Activated CD4-positive, alpha-beta T cell treated with anti-CD3 and anti-CD28 coated beads, Interleukin-2, amount 10 ng/mL, durations not matched to agents 7 days and 5 days (primary cell): ENCODE measurements at regions not wholly inside any gene's neighbourhood (a gene's known extent, or its start where the extent isn't known, plus 50 kb on each side); places are given as distances from the start of the nearest gene placed in this dataset.

ENCODE experiments used
- CTCF ChIA-PET: fragments of 350-600 bp; sonication (Branson Sonifier 250); formaldehyde crosslinking; loops from one replicate; lab custom pipeline; 2021; ENCODE audit warnings: antibody characterized with exemption; lab: Charles Lee
- POLR2A ChIA-PET: fragments of 350-600 bp; sonication (Branson Sonifier 250); formaldehyde crosslinking; loops from one replicate; lab custom pipeline; 2021; ENCODE audit warnings: antibody characterized with exemption; lab: Charles Lee
- DNase-seq: peaks from one replicate; pipeline ENCODE4 v3.0.0-alpha.2; 2020
- H3K27ac Mint-ChIP-seq: one replicate; pipeline ENCODE4 v1.8.0; 2021; ENCODE audit warnings: mild to moderate bottlenecking, moderate library complexity, mixed read lengths
- H3K27me3 Mint-ChIP-seq: one replicate; pipeline ENCODE4 v1.8.0; 2021; ENCODE audit warnings: mixed read lengths
- H3K36me3 Mint-ChIP-seq: one replicate; pipeline ENCODE4 v1.8.0; 2021; ENCODE audit warnings: low read depth, mixed read lengths
- H3K4me1 Mint-ChIP-seq: one replicate; pipeline ENCODE4 v1.8.0; 2021; ENCODE audit warnings: mixed read lengths
- H3K4me3 Mint-ChIP-seq: one replicate; pipeline ENCODE4 v1.8.0; 2021; ENCODE audit warnings: mild to moderate bottlenecking, moderate library complexity, mixed read lengths
- H3K9me3 Mint-ChIP-seq: one replicate; pipeline ENCODE4 v1.8.0; 2021; ENCODE audit warnings: mixed read lengths

- ChIA-PET CTCF (interaction anchor here (0.9 to 1.2 kb wide), 2 partner anchors 20 to 64 kb away, joined by 3 read pairs; no protein-coding TSS in a partner anchor), POLR2A (no interaction called here)
- Mint-ChIP-seq H3K4me3 (no peak overlapping the region), H3K36me3 (peaks cover 4% of the 10 kb centered on the region), H3K9me3 (peaks cover 8% of the 10 kb centered on the region), H3K27ac (no peak overlapping the region), H3K4me1 (no peaks in the 10 kb centered on the region), H3K27me3 (no peaks in the 10 kb centered on the region)
- DNase-seq: no peak
Measured at GRCh38 chr5:116359592-116359991, 215.0 kb downstream of the SEMA6A start.

GRCh38 chr5:116358911-116359418, 215.7 kb downstream of the SEMA6A start:
- no peak for DNase-seq
- Mint-ChIP-seq H3K9me3 (peaks cover 8% of the 10 kb centered on the region), H3K36me3 (peaks cover 4% of the 10 kb centered on the region), H3K4me1 (no peaks in the 10 kb centered on the region), H3K4me3 (no peak overlapping the region), H3K27ac (no peak overlapping the region), H3K27me3 (no peaks in the 10 kb centered on the region)
- ChIA-PET POLR2A (interaction anchor here (1.0 kb wide), 1 partner anchor 8 kb away, joined by 3 read pairs; no protein-coding TSS in a partner anchor), CTCF (interaction anchor here (0.9 kb wide), 1 partner anchor 64 kb away, joined by 3 read pairs; no protein-coding TSS in a partner anchor)

GRCh38 chr5:116358015-116358523, 216.6 kb downstream of the SEMA6A start:
- ChIA-PET POLR2A (interaction anchor here (1.0 kb wide), 1 partner anchor 9 kb away, joined by 3 read pairs; no protein-coding TSS in a partner anchor), CTCF (no interaction called here)
- H3K4me3 Mint-ChIP-seq: no peak overlapping the region
- no peaks in the 10 kb centered on the region for H3K27me3 Mint-ChIP-seq
- DNase-seq: no peak
- H3K36me3 Mint-ChIP-seq: peaks cover 6% of the 10 kb centered on the region
- H3K27ac Mint-ChIP-seq: no peak overlapping the region
- H3K9me3 Mint-ChIP-seq: peaks cover 11% of the 10 kb centered on the region
- no peaks in the 10 kb centered on the region for H3K4me1 Mint-ChIP-seq

GRCh38 chr5:116355819-116356601, 218.6 kb downstream of the SEMA6A start:
- ChIA-PET CTCF (no interaction called here), POLR2A (no interaction called here)
- no peak overlapping the region for H3K4me3 Mint-ChIP-seq
- H3K9me3 Mint-ChIP-seq: peaks cover 12% of the 10 kb centered on the region
- H3K4me1 Mint-ChIP-seq: no peaks in the 10 kb centered on the region
- H3K36me3 Mint-ChIP-seq: peaks cover 3% of the 10 kb centered on the region
- DNase-seq: no peak
- no peaks in the 10 kb centered on the region for H3K27me3 Mint-ChIP-seq
- H3K27ac Mint-ChIP-seq: no peak overlapping the region

GRCh38 chr5:116354699-116355098, 219.9 kb downstream of the SEMA6A start:
- H3K9me3 Mint-ChIP-seq: peaks cover 15% of the 10 kb centered on the region
- no peak for DNase-seq
- H3K4me3 Mint-ChIP-seq: no peak overlapping the region
- POLR2A ChIA-PET: no interaction called here
- peaks cover 3% of the 10 kb centered on the region for H3K36me3 Mint-ChIP-seq
- no peak overlapping the region for H3K27ac Mint-ChIP-seq
- CTCF ChIA-PET: no interaction called here
- no peaks in the 10 kb centered on the region for H3K4me1 Mint-ChIP-seq
- H3K27me3 Mint-ChIP-seq: no peaks in the 10 kb centered on the region

- H3K4me1 Mint-ChIP-seq: no peaks in the 10 kb centered on the region
- no peaks in the 10 kb centered on the region for H3K36me3 Mint-ChIP-seq
- no peak for DNase-seq
- H3K27ac Mint-ChIP-seq: no peak overlapping the region
- no peak overlapping the region for H3K4me3 Mint-ChIP-seq
- POLR2A ChIA-PET: no interaction called here
- H3K27me3 Mint-ChIP-seq: no peaks in the 10 kb centered on the region
- CTCF ChIA-PET: no interaction called here
- H3K9me3 Mint-ChIP-seq: peaks cover 3% of the 10 kb centered on the region
Measured at GRCh38 chr5:116347657-116348056, 227.0 kb downstream of the SEMA6A start.

GRCh38 chr5:116343961-116344360, 230.7 kb downstream of the SEMA6A start:
- ChIA-PET POLR2A (no interaction called here), CTCF (no interaction called here)
- Mint-ChIP-seq H3K4me1 (no peaks in the 10 kb centered on the region), H3K4me3 (no peak overlapping the region), H3K27me3 (no peaks in the 10 kb centered on the region), H3K27ac (no peak overlapping the region), H3K36me3 (no peaks in the 10 kb centered on the region), H3K9me3 (no peaks in the 10 kb centered on the region)
- no peak for DNase-seq
